GM10248 (cell line): ENCODE measurements at regions not wholly inside any gene's neighbourhood (a gene's known extent, or its start where the extent isn't known, plus 50 kb on each side); places are given as distances from the start of the nearest gene placed in this dataset.

ENCODE experiments used
- CTCF ChIA-PET: fragments of 300-600 bp; sonication (Branson Sonifier 250); formaldehyde crosslinking; extraction: SDS; loops from one replicate; lab custom pipeline; 2021; ENCODE audit warnings: antibody characterized with exemption; lab: Yijun Ruan, JAX
- POLR2A ChIA-PET: fragments of 350-650 bp; sonication (Branson Sonifier 250); formaldehyde crosslinking; extraction: SDS; loops from one replicate; lab custom pipeline; 2020; ENCODE audit warnings: antibody characterized with exemption; lab: Yijun Ruan, JAX
- DNase-seq: peaks from one replicate; pipeline ENCODE4 v3.0.0; 2012; ENCODE audit errors: extremely low spot score
- CTCF ChIP-seq: IDR thresholded peaks from 2 replicates; pipeline ENCODE4 v1.5.1; 2012; ENCODE audit warnings: mild to moderate bottlenecking, low read depth; ENCODE audit errors: extremely low read depth, missing control alignments, control extremely low read depth

GRCh38 chr12:38016602-38017001 lies 300.0 kb upstream of the ALG10B start:
- CTCF ChIA-PET: interaction anchor here (1.0 to 2.0 kb wide), 4 partner anchors 9 to 15 kb away, joined by 3 to 5 read pairs (median 3); no protein-coding TSS in a partner anchor
- TF ChIP-seq CTCF: no peak
- no peak for DNase-seq
- POLR2A ChIA-PET: no interaction called here

- DNase-seq: no peak
- ChIA-PET CTCF (interaction anchor here (0.9 to 1.2 kb wide), 3 partner anchors 8 to 41 kb away, joined by 3 read pairs; no protein-coding TSS in a partner anchor), POLR2A (no interaction called here)
- TF ChIP-seq CTCF: no peak
Measured at GRCh38 chr12:38025916-38026315, 290.7 kb upstream of the ALG10B start.

- CTCF ChIA-PET: no interaction called here
- POLR2A ChIA-PET: no interaction called here
- no peak for DNase-seq
- TF ChIP-seq CTCF: no peak
Measured at GRCh38 chr12:38053113-38053512, 263.5 kb upstream of the ALG10B start.

- no peak for DNase-seq
- ChIA-PET CTCF (no interaction called here), POLR2A (no interaction called here)
- no peak for TF ChIP-seq CTCF
Measured at GRCh38 chr12:38053655-38054464, 262.7 kb upstream of the ALG10B start.

- CTCF ChIA-PET: no interaction called here
- TF ChIP-seq CTCF: no peak
- no peak for DNase-seq
- POLR2A ChIA-PET: no interaction called here
Measured at GRCh38 chr12:38056701-38057689, 259.6 kb upstream of the ALG10B start.

GRCh38 chr12:38099686-38100085 lies 216.9 kb upstream of the ALG10B start:
- no peak for DNase-seq
- no peak for TF ChIP-seq CTCF
- POLR2A ChIA-PET: no interaction called here
- CTCF ChIA-PET: no interaction called here
